HG03064 (cell line): ENCODE measurements at regions not wholly inside any gene's neighbourhood (a gene's known extent, or its start where the extent isn't known, plus 50 kb on each side); places are given as distances from the start of the nearest gene placed in this dataset.

ENCODE experiments used
- ATAC-seq: cut with Tn5 transposase; IDR thresholded peaks from one replicate; pipeline ENCODE4 v1.9.1; 2021; ENCODE audit warnings: low read depth; ENCODE audit not compliant: unreplicated experiment

DNA sequence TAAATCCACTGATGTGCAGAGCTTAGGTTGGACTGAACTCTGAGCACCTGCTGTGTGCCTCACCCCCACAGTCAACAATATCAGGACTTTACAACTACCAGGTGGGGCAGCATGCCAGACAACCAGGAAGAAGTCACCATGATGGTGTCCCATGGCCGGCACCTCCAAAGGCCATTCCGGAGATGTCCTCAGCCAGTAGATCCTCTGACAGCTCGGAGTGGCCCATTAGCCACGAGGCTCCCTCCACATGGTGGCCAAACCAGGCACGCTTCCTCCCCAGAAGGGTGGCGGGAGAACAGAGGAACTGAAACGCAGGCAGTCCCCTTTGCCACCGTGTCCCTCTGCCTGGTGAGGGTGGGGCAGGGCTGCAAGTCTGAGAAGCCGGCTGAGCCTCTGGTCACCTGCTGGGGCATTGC lies 390.0 kb downstream of the TNS3 start:
- no peak for ATAC-seq

DNA sequence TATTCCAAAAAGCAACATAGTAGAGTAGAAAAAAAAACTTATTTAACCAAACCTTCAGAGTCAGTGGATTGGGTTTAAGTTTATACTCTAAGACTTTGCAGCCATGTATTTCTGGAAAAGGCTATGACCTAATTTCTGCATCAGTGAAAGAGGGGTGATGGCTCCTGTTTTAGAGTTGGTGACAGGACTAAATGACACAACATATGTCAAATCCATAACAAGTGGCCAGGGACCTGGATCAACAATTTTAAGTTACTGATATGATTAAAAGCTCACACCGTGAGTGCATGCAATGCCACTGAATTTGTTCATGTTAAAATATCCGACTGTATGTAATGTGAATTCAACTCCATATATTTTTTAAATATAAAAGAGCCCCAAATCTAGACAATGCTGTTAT lies 390.6 kb downstream of the TNS3 start:
- ATAC-seq = no peak

DNA sequence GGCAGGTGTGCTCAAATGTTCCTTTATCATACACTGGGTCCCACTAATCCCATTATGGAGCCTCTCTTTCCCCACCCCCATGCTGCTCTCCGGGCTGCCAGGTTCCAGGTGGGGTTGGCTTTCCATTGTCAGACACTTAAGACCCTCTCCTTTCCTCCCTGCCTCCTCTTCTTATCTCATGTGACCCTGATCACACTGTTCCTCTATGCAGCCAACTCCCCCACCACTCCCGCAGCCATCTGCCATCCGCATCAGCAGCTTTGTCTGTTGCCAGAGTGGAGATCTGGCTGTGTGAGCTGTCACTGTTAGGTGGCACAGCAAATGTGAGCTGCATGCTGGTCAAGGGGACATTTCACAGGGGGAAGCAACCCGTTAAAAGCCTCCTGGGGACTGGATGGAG lies 391.4 kb downstream of the TNS3 start:
- no peak for ATAC-seq

DNA sequence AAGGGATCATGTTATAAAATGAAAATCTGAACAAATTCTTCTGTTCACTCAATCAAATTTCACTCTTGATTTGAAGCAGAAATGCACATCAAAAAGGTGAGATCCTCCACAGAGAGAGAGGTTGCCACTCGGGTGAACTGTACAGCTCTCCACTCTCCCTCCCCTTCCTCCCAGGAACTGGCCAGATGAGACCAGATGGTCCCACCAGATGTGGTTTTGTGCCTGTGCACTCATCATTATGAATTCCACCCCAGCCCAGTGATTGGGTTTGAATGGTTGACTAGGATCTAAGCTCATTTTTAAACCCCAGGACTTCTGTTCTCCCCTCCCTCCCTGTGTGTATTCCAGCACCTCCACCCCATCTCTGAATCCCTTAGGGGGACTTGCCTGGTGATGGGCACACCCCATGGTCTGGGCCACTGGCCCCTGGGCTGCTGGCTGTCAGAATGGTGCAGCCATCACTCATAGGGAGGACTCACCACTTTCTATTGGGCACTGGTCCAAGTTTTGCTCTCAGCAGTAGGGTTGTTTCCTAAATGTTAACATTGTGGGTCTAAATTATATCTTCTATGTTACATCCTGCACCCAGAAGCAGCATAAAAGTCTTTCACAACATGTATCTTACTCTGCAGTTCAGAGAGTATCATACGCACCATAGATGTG lies 393.1 kb downstream of the TNS3 start:
- ATAC-seq = no peak

DNA sequence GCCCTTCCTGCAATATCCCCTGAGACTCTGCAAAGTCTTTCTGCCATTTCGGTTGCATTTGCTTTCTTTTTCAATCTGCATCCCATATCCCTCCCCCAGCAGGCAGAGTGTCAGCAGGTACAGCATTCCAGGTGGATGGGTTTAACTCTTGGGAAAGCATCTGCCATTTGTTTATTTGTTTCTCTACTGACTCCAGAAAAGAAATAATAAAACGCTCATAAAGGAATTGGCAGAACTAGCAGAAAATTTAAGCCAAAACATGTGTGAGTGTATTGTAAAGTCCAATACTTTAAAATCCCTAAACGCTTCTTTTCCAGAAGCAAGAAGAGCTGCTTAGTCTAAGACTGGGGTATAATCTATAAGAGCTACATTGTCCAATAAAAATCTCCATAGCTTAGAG lies 393.8 kb downstream of the TNS3 start:
- ATAC-seq = no peak

DNA sequence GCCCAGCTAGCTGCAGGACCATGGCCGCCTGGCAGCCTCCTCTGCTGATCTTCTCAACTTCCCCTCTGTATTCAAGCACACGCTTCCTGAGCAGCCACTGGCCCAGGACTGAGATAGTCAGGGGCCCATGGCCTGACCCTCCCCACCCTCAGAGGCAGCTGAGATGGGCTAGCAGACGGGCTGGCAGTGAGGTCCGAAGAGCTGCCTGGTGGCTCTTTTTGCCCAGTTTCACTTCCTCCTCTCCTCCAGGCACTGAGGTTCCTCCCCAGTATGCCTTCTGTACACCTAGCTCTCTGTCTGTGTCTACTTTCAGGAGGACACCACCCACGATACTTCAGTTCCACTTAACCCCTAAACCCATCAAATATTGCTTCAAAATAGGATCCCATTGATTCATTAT lies 395.6 kb downstream of the TNS3 start:
- no peak for ATAC-seq

DNA sequence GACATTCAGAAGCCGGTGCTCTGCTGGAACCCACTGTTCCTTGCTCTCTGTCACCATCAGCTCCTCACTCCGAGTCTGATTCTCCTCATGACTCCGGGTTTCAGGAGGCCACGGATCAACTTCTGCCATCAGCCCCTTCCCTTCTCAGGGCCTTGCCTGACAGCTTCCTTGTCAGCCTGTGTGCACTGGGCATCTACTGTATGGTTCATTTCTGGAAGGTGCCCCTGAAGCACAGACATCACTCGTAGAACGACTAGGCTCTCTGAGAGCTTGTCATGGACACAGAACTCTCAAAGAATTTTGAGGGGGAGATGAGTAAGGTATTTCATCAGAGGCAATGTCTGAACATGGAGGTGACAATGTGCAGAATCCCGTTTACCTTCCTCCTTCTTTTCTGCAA lies 396.1 kb downstream of the TNS3 start:
- ATAC-seq = no peak

DNA sequence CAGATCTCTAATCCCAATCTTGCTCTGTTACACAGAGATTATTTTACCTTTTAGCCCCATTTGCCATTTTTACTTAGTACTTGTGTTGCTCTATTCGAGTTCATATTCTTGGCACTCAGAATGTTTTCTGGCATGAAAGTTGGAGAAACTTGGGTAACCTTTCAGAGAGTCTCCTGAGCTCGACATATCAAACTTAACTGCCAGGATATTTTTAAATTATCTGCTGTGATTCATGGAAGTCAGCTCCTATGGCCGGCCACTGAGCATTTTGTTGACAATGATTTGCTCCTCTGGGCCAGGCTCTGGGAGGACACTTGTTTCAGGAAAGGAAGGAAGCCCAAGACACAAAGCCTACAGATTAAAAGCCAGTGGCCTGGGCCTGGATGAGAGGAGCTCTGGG lies 396.7 kb downstream of the TNS3 start:
- no peak for ATAC-seq

DNA sequence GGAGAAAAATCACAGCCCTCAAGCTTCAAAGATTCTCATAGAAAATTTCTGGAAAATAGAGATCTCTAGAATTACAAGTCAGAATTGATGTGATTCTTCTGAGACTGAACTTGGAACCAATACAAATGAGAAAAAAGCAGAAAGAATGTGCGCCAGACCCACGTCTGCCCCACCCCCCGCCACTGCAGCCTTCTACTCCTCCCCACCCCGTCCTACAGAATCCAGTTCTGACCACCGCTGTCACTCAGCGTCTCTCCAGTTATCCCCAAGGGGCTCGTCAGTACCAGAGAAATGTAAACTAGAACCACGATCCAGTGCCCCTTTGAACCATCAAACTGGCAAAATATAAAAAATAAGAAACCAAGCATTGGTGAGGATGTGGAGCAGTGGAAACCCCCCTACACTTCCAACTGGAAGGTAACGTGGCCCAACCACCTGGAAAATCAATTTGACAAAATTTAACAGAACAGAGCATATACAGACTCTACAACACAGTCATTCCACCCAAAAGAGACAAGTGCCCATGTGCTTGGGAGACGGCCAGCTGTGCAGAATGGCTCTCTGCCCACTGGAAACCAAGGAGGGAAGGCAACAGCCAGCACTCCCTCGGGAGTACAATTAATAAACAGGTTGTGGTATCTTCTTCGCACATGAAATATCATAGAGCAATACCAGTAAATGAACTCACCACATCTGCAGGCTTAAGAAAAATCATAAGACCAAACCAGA lies 397.9 kb downstream of the TNS3 start:
- ATAC-seq = no peak

DNA sequence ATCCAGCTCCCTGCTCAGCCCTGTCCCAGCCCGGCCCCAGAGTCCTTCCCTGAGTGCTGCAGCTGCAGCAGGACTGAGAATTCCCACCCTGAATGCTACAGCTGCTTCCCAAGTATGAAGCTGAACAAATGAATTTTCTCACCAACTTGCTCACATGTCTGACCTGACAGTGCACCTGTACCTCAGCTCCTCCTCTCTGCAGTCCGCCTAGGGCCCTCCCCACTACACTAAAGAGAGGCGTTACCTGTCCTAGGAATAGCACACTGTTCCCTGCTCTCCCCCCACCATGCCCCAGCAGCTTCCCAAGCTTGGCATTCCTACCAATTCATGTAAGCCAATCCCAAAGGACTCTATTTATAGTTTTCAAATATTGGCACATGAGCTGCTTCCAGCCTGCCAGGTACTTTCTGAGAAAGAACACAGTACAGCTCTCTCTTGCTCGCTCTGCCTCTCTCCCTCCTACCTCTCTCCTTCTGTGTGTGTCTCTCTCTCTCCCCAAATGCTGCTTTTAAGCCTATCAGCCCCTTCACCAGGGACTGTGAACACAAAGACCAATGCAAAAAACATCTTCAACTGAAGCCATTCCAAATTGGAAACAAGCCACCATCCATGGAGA lies 400.1 kb downstream of the TNS3 start:
- no peak for ATAC-seq

DNA sequence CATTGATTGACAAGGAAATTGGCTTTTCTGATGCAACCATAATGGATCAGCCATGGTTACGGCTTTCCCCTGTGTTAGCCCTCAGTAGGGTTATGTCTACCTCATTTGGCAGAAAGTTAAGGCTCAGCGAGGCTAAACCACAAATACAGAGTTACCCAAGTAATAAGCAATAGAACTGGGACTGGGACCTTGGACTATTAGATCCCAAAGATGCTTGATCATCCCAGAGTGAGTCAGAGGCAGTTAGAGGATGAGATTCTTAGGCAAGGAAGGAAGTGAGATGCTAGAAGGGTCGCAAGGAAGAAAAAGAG lies 401.4 kb downstream of the TNS3 start:
- ATAC-seq = no peak

DNA sequence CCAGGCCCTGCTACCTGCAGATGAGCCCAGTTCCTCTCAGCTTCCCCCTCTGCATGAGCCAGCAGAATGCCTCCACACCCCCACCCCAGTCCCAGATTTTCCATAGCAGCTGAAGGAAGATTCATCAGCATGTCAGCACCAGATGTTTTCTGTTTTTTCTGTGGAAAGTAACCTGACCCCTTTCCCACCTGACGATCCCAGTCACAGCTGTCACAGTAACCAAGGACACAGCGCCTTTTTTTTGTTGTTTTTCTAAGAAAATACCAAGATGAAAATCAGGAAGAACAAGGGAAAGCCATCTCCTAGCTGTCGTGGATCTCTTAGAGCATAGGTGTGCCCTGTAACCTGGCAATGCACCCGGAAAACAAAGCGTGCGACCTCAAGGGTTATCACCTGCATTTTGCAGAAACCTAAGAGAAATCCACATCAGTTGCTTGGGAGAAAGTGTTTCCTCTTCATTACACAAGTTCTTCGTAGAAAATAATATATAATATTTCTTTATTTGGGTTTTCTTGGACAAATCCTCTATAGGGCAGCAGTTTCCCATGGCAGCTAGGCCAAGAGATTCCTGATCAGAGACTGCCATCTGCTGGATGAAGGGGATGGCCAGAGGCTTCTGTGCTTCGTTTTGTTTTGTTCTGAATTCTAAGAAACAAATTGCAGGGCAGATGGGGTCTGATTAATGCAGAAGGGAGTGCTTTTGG lies 401.9 kb downstream of the TNS3 start:
- ATAC-seq = no peak

DNA sequence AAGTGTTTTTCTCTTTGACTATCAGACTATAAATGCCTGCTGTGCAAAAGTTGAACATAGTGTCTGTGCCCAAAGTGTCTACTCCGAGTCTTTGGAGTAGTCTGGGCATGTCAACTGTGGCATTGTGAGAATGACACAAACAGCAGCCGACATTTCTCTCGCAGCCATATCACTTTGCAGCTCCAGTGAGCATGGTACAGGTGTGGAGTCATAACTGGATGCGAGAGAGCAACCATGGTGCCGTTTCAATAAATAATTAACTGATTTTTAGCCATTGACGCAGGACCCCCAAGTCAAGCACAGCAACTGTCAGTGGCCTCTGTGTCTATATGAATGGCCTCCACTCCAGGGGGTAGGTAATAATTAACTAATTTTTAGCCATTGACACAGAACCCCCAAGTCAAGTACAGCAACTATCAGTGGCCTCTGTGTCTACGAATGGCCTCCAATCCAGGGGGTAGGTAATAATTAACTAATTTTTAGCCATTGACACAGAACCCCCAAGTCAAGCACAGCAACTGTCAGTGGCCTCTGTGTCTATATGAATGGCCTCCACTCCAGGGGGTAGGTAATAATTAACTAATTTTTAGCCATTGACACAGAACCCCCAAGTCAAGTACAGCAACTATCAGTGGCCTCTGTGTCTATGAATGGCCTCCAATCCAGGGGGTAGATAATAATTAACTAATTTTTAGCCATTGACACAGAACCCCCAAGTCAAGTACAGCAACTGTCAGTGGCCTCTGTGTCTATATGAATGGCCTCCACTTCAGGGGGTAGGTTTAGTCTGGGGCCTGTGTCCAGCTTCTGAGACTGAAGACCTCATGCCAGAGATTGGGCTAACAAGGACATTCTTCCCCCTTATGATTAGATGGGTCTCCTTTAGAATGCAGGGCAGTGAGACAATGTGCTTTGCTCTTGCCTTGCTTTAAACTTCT lies 409.0 kb downstream of the TNS3 start:
- ATAC-seq = peak; percentile 77

DNA sequence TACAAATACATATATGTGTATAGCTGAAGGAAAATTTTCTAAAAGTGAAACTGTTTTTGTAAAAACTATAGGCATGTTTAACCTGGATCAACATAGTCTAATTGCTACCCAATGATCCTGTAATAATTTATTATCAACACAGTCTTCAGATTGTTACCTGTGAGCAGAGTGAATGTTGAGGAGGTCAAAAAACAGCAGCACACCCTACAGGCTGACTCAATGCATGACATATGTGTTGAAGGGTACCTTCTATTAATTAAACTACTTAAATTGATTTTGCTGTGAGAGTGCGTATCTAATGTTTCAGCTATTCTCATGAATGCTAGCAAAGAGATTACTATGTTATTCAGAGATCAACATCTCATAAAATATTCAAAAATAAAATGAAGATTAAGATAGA lies 411.4 kb downstream of the TNS3 start:
- no peak for ATAC-seq

DNA sequence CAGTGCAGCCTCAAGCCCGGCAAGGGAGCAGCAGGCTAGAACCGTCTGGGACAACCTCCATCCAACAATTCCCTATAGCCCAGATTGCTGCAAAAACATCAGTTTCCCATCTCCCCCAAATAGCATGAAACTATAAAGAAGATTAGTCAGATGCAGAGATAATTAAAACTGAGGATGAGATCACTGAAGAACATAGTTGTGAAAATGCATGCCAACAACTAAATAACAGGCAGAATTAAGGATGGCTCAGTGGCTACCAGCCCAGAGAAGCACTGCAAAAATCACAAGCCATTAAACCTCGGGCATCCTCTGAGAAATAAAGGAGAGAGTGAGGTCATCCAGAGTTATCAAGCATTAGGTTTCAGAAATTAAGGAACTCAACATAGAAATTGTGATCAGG lies 427.1 kb downstream of the TNS3 start:
- ATAC-seq = no peak

DNA sequence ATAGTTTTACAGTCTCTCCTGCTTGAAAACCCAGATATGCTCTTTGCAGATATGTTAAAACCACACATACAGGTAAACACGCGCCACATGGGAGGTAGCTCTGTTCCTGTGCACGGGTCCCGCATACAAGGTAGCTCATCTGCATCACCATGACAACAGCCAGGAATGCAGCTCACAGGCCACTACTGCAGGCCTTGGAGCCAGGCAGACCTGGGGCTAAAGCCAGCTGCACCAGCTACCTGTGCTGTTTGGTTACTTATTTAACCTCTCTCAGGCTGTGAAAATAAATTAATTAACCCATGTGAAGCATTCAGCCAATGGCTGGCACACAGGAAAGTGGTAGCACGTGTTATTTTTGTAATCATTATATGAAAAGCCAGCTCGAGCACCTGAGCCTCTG lies 428.3 kb downstream of the TNS3 start:
- no peak for ATAC-seq

DNA sequence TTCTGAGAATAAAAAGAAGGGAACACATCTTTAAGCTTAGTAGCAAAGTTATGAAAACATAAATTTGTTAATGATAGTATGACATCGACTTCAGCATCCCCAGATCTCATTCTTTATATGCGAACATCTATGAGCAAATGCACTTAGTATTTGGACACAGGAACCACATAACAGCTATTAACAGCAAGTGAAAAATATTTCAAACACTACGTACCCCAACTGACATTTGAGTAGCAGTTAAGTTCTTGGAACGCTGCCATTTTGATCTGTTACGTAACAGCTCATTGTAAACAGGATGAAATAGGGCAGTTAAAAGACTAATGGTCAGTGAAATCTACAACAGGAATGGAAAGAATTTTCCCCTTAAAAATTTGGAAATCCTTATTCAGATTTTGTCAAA lies 428.9 kb downstream of the TNS3 start:
- no peak for ATAC-seq

DNA sequence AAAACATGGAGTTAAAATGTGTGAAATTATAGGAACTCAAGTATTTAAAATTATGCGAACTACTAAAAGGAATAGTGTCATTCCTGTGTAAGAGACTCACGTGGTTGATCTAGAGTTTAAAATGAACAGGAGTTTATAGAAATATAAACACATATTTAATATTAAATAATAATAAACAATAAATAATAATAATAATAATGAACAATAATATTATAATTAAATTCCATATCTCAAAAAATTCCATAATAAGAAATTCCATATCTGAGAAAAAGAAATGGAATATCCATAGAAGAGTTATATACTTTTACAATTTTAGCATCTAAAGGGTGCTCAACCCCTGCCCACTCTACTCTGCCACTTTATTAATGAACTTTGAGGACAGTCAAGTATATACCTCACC lies 429.6 kb downstream of the TNS3 start:
- no peak for ATAC-seq

DNA sequence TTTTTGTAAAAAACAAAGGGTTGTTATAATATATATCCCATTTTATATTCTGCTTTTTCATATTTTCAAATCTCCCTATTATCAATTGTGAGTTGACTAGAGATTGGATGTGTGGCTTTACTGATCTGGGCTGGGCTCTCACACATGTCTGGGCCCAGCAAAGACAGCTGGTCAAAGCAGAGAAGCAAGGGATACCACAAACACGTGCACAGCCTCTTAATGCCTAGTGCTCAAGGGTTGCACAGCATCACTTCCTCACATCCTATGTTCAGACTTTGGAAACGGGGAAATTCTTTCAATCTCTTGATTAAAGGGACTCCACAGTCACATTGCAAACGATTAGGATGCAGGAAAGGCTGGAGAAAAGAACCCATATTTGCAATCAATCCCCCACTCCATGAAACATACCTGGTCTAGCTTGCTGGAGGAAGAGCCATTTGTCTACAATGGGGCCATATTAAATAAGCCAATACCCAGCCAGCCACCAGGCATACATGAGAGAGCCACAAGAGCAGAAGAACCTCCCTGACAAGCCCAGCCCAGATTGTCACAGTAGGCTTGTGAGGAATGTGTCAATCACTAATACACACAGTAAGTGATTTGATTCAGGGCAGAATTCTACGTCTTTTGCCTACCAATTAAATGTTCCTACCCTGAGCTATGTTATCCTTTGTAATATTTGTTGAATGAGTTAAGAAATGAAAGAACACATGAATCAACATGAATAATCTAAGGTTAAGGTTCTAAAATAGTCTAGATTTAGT lies 431.2 kb downstream of the TNS3 start:
- no peak for ATAC-seq

DNA sequence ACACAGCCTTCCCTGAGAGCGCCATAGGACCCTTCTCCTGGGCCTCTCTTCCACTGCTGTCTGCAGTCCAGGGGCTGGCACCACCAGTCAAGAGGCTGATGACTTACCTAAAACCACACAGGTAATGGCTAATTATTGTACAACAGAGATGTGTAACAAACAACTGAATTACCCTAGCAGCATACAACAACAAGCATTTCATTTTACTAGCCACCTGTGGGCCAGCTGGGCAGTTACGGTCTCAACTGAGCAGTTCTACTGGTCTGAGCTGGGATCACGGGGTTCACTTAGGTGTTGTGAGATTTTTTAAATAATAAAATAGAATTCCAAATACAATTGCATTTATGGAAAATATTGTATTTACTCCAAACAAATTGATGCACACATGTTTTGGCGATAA lies 431.9 kb downstream of the TNS3 start:
- peak; percentile 30 for ATAC-seq
